GM12892 (cell line): ENCODE measurements at regions not wholly inside any gene's neighbourhood (a gene's known extent, or its start where the extent isn't known, plus 50 kb on each side); places are given as distances from the start of the nearest gene placed in this dataset.

Source experiments
- POLR2A ChIP-seq: IDR thresholded peaks from 2 replicates; pipeline ENCODE4 v1.6.1; 2011; ENCODE audit warnings: low read depth, low read length, control low read depth
- POLR2AphosphoS5 ChIP-seq: IDR thresholded peaks from 2 replicates; pipeline ENCODE4 v1.6.1; 2011; ENCODE audit warnings: low read depth, low read length, control low read depth
- TAF1 ChIP-seq: IDR thresholded peaks from 2 replicates; pipeline ENCODE4 v1.6.1; 2011; ENCODE audit warnings: low read depth, mild to moderate bottlenecking, control low read depth, low read length, borderline replicate concordance

- TF ChIP-seq POLR2AphosphoS5 (no peak), POLR2A (no peak), TAF1 (no peak)
Observed at GRCh38 chr5:28729067-28729466, 1690.7 kb upstream of the CDH9 start.
